ENCODE measurements at regions not wholly inside any gene's neighbourhood (a gene's known extent, or its start where the extent isn't known, plus 50 kb on each side); places are given as distances from the start of the nearest gene placed in this dataset.

GRCh38 chr5:54738118-54738972 lies 220.8 kb downstream of the SNX18 start:
- Histone ChIP-seq H3K9me3 (replicated peaks; ENCODE audit: control insufficient read depth, low read depth, low read length) (no peaks in the 10 kb centered on the region), H3K27ac (ENCODE audit: low read length) (no peak overlapping the region), H3K4me3 (ENCODE audit: low read length) (no peak overlapping the region), H3K27me3 (ENCODE audit: control insufficient read depth, insufficient read depth, low read length) (no peaks in the 10 kb centered on the region), H3K4me1 (ENCODE audit: control insufficient read depth, insufficient read depth, low read length) (peaks cover 8% of the 10 kb centered on the region), H3K36me3 (ENCODE audit: control insufficient read depth, insufficient read depth, low read length) (no peaks in the 10 kb centered on the region)
- WGBS (ENCODE audit: insufficient coverage), result 77% methylated on average over 4 of the region's 6 CpGs
- peak; percentile 70 for DNase-seq

GRCh38 chr5:54736003-54736797 lies 218.6 kb downstream of the SNX18 start:
- no peaks in the 10 kb centered on the region for H3K27me3 ChIP-seq (ENCODE audit: control insufficient read depth, insufficient read depth, low read length)
- WGBS (ENCODE audit: insufficient coverage), result 95% methylated on average over 4 of the region's 7 CpGs
- peaks cover 3% of the 10 kb centered on the region for H3K4me1 ChIP-seq (ENCODE audit: control insufficient read depth, insufficient read depth, low read length)
- H3K9me3 ChIP-seq (replicated peaks; ENCODE audit: control insufficient read depth, low read depth, low read length), result no peaks in the 10 kb centered on the region
- no peak for DNase-seq
- H3K27ac ChIP-seq (ENCODE audit: low read length), result no peak overlapping the region
- no peaks in the 10 kb centered on the region for H3K36me3 ChIP-seq (ENCODE audit: control insufficient read depth, insufficient read depth, low read length)
- H3K4me3 ChIP-seq (ENCODE audit: low read length), result no peak overlapping the region

GRCh38 chr5:54733101-54733500 lies 215.5 kb downstream of the SNX18 start:
- 80% methylated on average over 1 of the region's 2 CpGs for whole genome bisulfite sequencing (ENCODE audit: insufficient coverage)
- H3K4me1 ChIP-seq (ENCODE audit: control insufficient read depth, insufficient read depth, low read length), result peaks cover 2% of the 10 kb centered on the region

GRCh38 chr5:54732108-54732507 lies 214.5 kb downstream of the SNX18 start:
- Histone ChIP-seq H3K4me1 (ENCODE audit: control insufficient read depth, insufficient read depth, low read length) (no peaks in the 10 kb centered on the region), H3K4me3 (ENCODE audit: low read length) (no peak overlapping the region), H3K36me3 (ENCODE audit: control insufficient read depth, insufficient read depth, low read length) (no peaks in the 10 kb centered on the region), H3K27me3 (ENCODE audit: control insufficient read depth, insufficient read depth, low read length) (no peaks in the 10 kb centered on the region), H3K27ac (ENCODE audit: low read length) (no peak overlapping the region), H3K9me3 (replicated peaks; ENCODE audit: control insufficient read depth, low read depth, low read length) (no peaks in the 10 kb centered on the region)
- WGBS (ENCODE audit: insufficient coverage), result no CpG with 5 or more reads among the region's 1 CpG
- no peak for DNase-seq

More at GRCh38 chr5:54733101-54733500, 215.5 kb downstream of the SNX18 start:
- Histone ChIP-seq H3K27me3 (ENCODE audit: control insufficient read depth, insufficient read depth, low read length) (no peaks in the 10 kb centered on the region), H3K36me3 (ENCODE audit: control insufficient read depth, insufficient read depth, low read length) (no peaks in the 10 kb centered on the region), H3K4me3 (ENCODE audit: low read length) (no peak overlapping the region), H3K27ac (ENCODE audit: low read length) (no peak overlapping the region), H3K9me3 (replicated peaks; ENCODE audit: control insufficient read depth, low read depth, low read length) (no peaks in the 10 kb centered on the region)
- DNase-seq, result no peak

DNA sequence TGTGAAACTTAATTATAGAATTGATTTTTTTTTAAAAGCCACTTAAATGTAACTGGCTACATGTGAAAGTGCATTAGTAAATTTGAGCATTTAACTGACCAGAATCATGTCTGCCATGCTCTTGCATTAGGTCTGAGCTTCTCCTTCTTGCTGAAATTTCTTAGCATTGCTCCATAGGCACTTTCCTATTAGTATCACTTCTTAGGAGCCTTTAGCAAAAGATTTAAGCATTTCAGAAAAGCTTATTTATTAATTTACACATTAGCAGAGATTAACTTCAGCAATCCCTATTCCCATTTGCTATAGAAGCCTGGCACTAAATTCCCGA lies 211.0 kb downstream of the SNX18 start:
- H3K9me3 ChIP-seq (replicated peaks; ENCODE audit: control insufficient read depth, low read depth, low read length), result no peaks in the 10 kb centered on the region
- DNase-seq, result no peak
- WGBS (ENCODE audit: insufficient coverage), result no CpG with 5 or more reads among the region's 1 CpG
- H3K4me3 ChIP-seq (ENCODE audit: low read length), result no peak overlapping the region
- no peaks in the 10 kb centered on the region for H3K4me1 ChIP-seq (ENCODE audit: control insufficient read depth, insufficient read depth, low read length)
- no peaks in the 10 kb centered on the region for H3K27me3 ChIP-seq (ENCODE audit: control insufficient read depth, insufficient read depth, low read length)
- H3K27ac ChIP-seq (ENCODE audit: low read length), result no peak overlapping the region
- no peaks in the 10 kb centered on the region for H3K36me3 ChIP-seq (ENCODE audit: control insufficient read depth, insufficient read depth, low read length)

- Histone ChIP-seq H3K4me1 (ENCODE audit: control insufficient read depth, insufficient read depth, low read length) (no peaks in the 10 kb centered on the region), H3K4me3 (ENCODE audit: low read length) (no peak overlapping the region), H3K9me3 (replicated peaks; ENCODE audit: control insufficient read depth, low read depth, low read length) (no peaks in the 10 kb centered on the region), H3K36me3 (ENCODE audit: control insufficient read depth, insufficient read depth, low read length) (no peaks in the 10 kb centered on the region), H3K27ac (ENCODE audit: low read length) (no peak overlapping the region), H3K27me3 (ENCODE audit: control insufficient read depth, insufficient read depth, low read length) (no peaks in the 10 kb centered on the region)
- 44% methylated on average over 1 of the region's 2 CpGs for WGBS (ENCODE audit: insufficient coverage)
- DNase-seq, result no peak
These were observed 210.5 kb downstream of the SNX18 start for GRCh38 chr5:54727874-54728587.

DNA sequence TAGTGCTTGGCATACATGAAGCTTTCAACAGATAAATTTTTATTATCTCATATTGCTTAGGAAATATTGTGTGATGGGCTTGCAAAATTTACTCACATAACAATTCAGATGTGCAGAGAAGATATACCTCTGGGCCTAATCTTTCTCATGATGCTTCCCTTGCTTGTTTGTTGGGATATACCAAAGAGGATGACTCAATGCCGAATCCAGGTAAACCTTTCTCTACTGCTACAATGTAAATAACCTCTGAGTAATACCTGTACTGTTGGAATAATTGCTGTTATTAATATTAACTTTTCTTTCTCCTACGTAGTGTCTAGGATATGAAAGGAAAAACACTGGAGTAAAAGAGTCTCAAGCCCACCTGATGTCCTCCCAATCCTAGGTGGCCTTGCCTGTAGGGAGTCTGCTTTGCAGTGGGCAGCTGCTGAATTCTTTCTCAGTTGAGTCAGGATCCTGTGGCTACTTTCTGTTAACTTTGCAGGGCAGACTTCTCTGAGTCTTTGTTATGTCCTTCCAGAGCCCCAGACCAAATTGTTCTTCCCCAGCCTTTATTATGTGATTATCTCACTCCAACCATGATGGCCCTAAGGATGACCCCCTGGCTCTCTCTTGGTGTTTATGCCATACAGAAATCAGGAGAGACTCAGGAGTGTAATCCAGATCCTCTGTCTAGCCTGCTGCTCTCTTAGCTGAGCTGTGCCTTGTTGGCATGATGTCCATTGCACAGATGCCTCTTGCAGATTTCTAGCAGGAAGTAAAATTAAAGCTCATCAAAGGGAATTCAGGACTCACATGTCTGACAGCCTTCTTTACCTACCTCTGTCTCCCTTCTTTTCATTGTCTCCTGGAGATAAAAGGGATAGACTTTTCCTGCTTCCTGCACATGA lies 208.1 kb downstream of the SNX18 start:
- Histone ChIP-seq H3K36me3 (ENCODE audit: control insufficient read depth, insufficient read depth, low read length) (no peaks in the 10 kb centered on the region), H3K27ac (ENCODE audit: low read length) (no peak overlapping the region), H3K9me3 (replicated peaks; ENCODE audit: control insufficient read depth, low read depth, low read length) (no peaks in the 10 kb centered on the region), H3K4me3 (ENCODE audit: low read length) (no peak overlapping the region), H3K4me1 (ENCODE audit: control insufficient read depth, insufficient read depth, low read length) (peaks cover 3% of the 10 kb centered on the region), H3K27me3 (ENCODE audit: control insufficient read depth, insufficient read depth, low read length) (no peaks in the 10 kb centered on the region)
- DNase-seq, result no peak
- no CpG with 5 or more reads among the region's 2 CpGs for WGBS (ENCODE audit: insufficient coverage)

DNA sequence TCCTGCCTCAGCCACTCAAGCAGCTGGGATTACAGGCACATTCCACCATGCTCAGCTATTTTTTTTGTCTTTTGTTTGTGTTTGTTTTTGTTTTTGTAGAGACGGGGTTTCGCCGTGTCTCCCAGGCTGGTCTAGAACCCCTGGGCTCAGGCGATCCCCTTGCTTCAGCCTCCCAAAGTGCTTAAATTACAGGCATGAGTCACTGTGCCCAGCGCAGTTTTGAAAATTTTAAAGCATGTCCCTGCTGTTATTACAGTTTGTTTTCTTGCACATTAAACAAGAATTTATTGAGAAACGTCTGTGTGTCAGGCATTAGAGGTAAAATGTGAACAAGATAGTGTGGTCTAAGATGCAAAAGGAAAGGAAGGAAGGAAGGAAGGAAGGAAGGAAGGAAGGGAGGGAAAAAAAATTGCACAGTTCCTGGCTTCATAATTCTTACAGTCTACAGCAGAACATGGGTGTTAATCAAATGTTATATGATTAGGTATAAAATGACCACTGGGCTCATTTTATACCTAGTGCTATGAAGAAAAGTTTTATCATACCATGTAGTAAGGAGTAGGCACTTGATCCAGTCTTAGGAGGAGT lies 205.4 kb downstream of the SNX18 start:
- H3K4me3 ChIP-seq (ENCODE audit: low read length), result no peak overlapping the region
- H3K27ac ChIP-seq (ENCODE audit: low read length), result no peak overlapping the region
- DNase-seq, result no peak
- no peaks in the 10 kb centered on the region for H3K36me3 ChIP-seq (ENCODE audit: control insufficient read depth, insufficient read depth, low read length)
- no peaks in the 10 kb centered on the region for H3K9me3 ChIP-seq (replicated peaks; ENCODE audit: control insufficient read depth, low read depth, low read length)
- no peaks in the 10 kb centered on the region for H3K27me3 ChIP-seq (ENCODE audit: control insufficient read depth, insufficient read depth, low read length)
- peaks cover 22% of the 10 kb centered on the region for H3K4me1 ChIP-seq (ENCODE audit: control insufficient read depth, insufficient read depth, low read length)
- WGBS (ENCODE audit: insufficient coverage), result 50% methylated on average over 2 of the region's 6 CpGs

GRCh38 chr5:54721951-54722654 lies 204.5 kb downstream of the SNX18 start:
- WGBS (ENCODE audit: insufficient coverage), result 100% methylated on average over 2 of the region's 5 CpGs
- Histone ChIP-seq H3K4me3 (ENCODE audit: low read length) (no peak overlapping the region), H3K9me3 (replicated peaks; ENCODE audit: control insufficient read depth, low read depth, low read length) (no peaks in the 10 kb centered on the region), H3K27ac (ENCODE audit: low read length) (no peak overlapping the region), H3K27me3 (ENCODE audit: control insufficient read depth, insufficient read depth, low read length) (no peaks in the 10 kb centered on the region), H3K4me1 (ENCODE audit: control insufficient read depth, insufficient read depth, low read length) (peaks cover 22% of the 10 kb centered on the region), H3K36me3 (ENCODE audit: control insufficient read depth, insufficient read depth, low read length) (no peaks in the 10 kb centered on the region)
- DNase-seq, result no peak

All from muscle of leg (tissue), 3 donors.